ENCODE measurements at regions not wholly inside any gene's neighbourhood (a gene's known extent, or its start where the extent isn't known, plus 50 kb on each side); places are given as distances from the start of the nearest gene placed in this dataset.

- TF ChIP-seq CTCF (conservative IDR thresholded peaks at IDR 0.05; ENCODE audit: low read depth, low read length), result no peak
- TF ChIP-seq EZH2 (IDR thresholded peaks at IDR 0.05; ENCODE audit: borderline replicate concordance, low read depth, low read length, poor library complexity, severe bottlenecking), result no peak
Observed at GRCh38 chr1:103901072-103901471, 151.4 kb downstream of the AMY1C start.

Data from A673 (cell line).